HG02973 (cell line): ENCODE measurements at regions not wholly inside any gene's neighbourhood (a gene's known extent, or its start where the extent isn't known, plus 50 kb on each side); places are given as distances from the start of the nearest gene placed in this dataset.
"Not testable (repeated sequence)": the region's sequence is repeated elsewhere in the genome, so short reads cannot be mapped to it uniquely, and the experiment has no call there.

Source experiments
- ATAC-seq: cut with Tn5 transposase; IDR thresholded peaks from one replicate; pipeline ENCODE4 v1.9.1; 2021; ENCODE audit warnings: moderate library complexity; ENCODE audit not compliant: unreplicated experiment

GRCh38 chr6:8181160-8181881 is 79.0 kb upstream of the EEF1E1 start:
- no peak for ATAC-seq

GRCh38 chr6:8180327-8181159 is 78.2 kb upstream of the EEF1E1 start:
- no peak for ATAC-seq

- no peak for ATAC-seq
Observed at GRCh38 chr6:8177721-8178120, 75.4 kb upstream of the EEF1E1 start.

- ATAC-seq = no peak
Observed at GRCh38 chr6:8175046-8175777, 72.9 kb upstream of the EEF1E1 start.

- ATAC-seq = no peak
Observed at GRCh38 chr6:8174571-8174970, 72.2 kb upstream of the EEF1E1 start.

- no peak for ATAC-seq
Observed at GRCh38 chr6:8172530-8172929, 70.2 kb upstream of the EEF1E1 start.

GRCh38 chr6:8170754-8171153 is 68.4 kb upstream of the EEF1E1 start:
- no peak for ATAC-seq

GRCh38 chr6:8170245-8170644 is 67.9 kb upstream of the EEF1E1 start:
- no peak for ATAC-seq

- no peak for ATAC-seq
Observed at GRCh38 chr6:8166156-8166555, 63.8 kb upstream of the EEF1E1 start.

- not testable (repeated sequence) for ATAC-seq
Observed at GRCh38 chr6:8165008-8165407, 62.7 kb upstream of the EEF1E1 start.

GRCh38 chr6:8164281-8164680 is 61.9 kb upstream of the EEF1E1 start:
- ATAC-seq = not testable (repeated sequence)

GRCh38 chr6:8159966-8160365 is 57.6 kb upstream of the EEF1E1 start:
- no peak for ATAC-seq

- no peak for ATAC-seq
Observed at GRCh38 chr6:8157839-8158238, 55.5 kb upstream of the EEF1E1 start.

GRCh38 chr6:8155259-8156012 is 53.1 kb upstream of the EEF1E1 start:
- ATAC-seq = no peak
